ENCODE measurements at regions not wholly inside any gene's neighbourhood (a gene's known extent, or its start where the extent isn't known, plus 50 kb on each side); places are given as distances from the start of the nearest gene placed in this dataset.

DNA sequence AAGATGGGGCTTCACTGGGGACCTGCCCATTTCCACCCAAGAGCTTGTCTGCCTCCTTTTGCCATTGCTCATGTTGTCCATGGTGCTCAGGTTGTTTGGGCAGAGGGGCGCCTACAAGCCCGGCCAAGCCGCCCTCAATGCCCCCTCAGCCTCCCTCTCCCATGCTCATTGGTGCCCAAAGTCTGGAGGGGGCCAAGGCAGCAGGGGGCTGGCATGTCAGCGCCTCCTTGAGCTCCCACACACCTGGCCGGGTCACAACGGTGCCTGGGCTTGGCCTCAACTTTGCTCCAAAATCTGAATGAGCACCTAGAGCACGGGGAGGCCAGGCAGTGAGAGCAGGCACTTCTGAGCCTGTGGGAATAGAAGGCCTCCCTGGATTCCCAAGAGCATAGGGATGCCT, 1598.8 kb downstream of the PCDH7 start:
- TF ChIP-seq, protein P1, sequence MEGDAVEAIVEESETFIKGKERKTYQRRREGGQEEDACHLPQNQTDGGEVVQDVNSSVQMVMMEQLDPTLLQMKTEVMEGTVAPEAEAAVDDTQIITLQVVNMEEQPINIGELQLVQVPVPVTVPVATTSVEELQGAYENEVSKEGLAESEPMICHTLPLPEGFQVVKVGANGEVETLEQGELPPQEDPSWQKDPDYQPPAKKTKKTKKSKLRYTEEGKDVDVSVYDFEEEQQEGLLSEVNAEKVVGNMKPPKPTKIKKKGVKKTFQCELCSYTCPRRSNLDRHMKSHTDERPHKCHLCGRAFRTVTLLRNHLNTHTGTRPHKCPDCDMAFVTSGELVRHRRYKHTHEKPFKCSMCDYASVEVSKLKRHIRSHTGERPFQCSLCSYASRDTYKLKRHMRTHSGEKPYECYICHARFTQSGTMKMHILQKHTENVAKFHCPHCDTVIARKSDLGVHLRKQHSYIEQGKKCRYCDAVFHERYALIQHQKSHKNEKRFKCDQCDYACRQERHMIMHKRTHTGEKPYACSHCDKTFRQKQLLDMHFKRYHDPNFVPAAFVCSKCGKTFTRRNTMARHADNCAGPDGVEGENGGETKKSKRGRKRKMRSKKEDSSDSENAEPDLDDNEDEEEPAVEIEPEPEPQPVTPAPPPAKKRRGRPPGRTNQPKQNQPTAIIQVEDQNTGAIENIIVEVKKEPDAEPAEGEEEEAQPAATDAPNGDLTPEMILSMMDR (conservative IDR thresholded peaks at IDR 0.05; ENCODE audit: low read length): no peak
- no peak for TF ChIP-seq EZH2phosphoT487 (IDR thresholded peaks at IDR 0.05; ENCODE audit: borderline replicate concordance, low read depth, low read length)
